GM21360 (cell line): ENCODE measurements at regions not wholly inside any gene's neighbourhood (a gene's known extent, or its start where the extent isn't known, plus 50 kb on each side); places are given as distances from the start of the nearest gene placed in this dataset.
"Not testable (repeated sequence)": the region's sequence is repeated elsewhere in the genome, so short reads cannot be mapped to it uniquely, and the experiment has no call there.

Source experiments
- ATAC-seq: cut with Tn5 transposase; IDR thresholded peaks from one replicate; pipeline ENCODE4 v1.9.1; 2021; ENCODE audit warnings: mild to moderate bottlenecking, moderate library complexity; ENCODE audit not compliant: unreplicated experiment

- ATAC-seq = no peak
Measured at GRCh38 chr13:62721893-62722292, 1306.2 kb upstream of the PCDH20 start.

GRCh38 chr13:62711948-62712347, 1296.3 kb upstream of the PCDH20 start:
- not testable (repeated sequence) for ATAC-seq

GRCh38 chr13:62710787-62711186, 1295.1 kb upstream of the PCDH20 start:
- ATAC-seq = no peak

GRCh38 chr13:62706048-62706447, 1290.4 kb upstream of the PCDH20 start:
- ATAC-seq = no peak

GRCh38 chr13:62704875-62705274, 1289.2 kb upstream of the PCDH20 start:
- no peak for ATAC-seq

- ATAC-seq = no peak
Measured at GRCh38 chr13:62702502-62702901, 1286.9 kb upstream of the PCDH20 start.

GRCh38 chr13:62697701-62698100, 1282.1 kb upstream of the PCDH20 start:
- no peak for ATAC-seq

- ATAC-seq = no peak
Measured at GRCh38 chr13:62696490-62696889, 1280.8 kb upstream of the PCDH20 start.

- no peak for ATAC-seq
Measured at GRCh38 chr13:62687732-62688131, 1272.1 kb upstream of the PCDH20 start.

- no peak for ATAC-seq
Measured at GRCh38 chr13:62684359-62684758, 1268.7 kb upstream of the PCDH20 start.

GRCh38 chr13:62682788-62683187, 1267.1 kb upstream of the PCDH20 start:
- no peak for ATAC-seq

- no peak for ATAC-seq
Measured at GRCh38 chr13:62678039-62678438, 1262.4 kb upstream of the PCDH20 start.

GRCh38 chr13:62663767-62664166, 1248.1 kb upstream of the PCDH20 start:
- ATAC-seq = no peak

- ATAC-seq = no peak
Measured at GRCh38 chr13:62659365-62659764, 1243.7 kb upstream of the PCDH20 start.

- ATAC-seq = no peak
Measured at GRCh38 chr13:62653371-62653770, 1237.7 kb upstream of the PCDH20 start.

GRCh38 chr13:62643799-62644524, 1228.3 kb upstream of the PCDH20 start:
- no peak for ATAC-seq

GRCh38 chr13:62643007-62643483, 1227.4 kb upstream of the PCDH20 start:
- ATAC-seq = peak; percentile 57

- ATAC-seq = no peak
Measured at GRCh38 chr13:62635161-62635560, 1219.5 kb upstream of the PCDH20 start.

GRCh38 chr13:62633448-62633847, 1217.8 kb upstream of the PCDH20 start:
- no peak for ATAC-seq

GRCh38 chr13:62631619-62632018, 1216.0 kb upstream of the PCDH20 start:
- no peak for ATAC-seq

GRCh38 chr13:62631124-62631523, 1215.5 kb upstream of the PCDH20 start:
- ATAC-seq = no peak

GRCh38 chr13:62629618-62630017, 1214.0 kb upstream of the PCDH20 start:
- no peak for ATAC-seq

- no peak for ATAC-seq
Measured at GRCh38 chr13:62627226-62627625, 1211.6 kb upstream of the PCDH20 start.
